Activated T-helper 2 cell treated with anti-CD3 and anti-CD28 coated beads, Interferon-gamma antibody, Interleukin-2, Interleukin-4, amounts not matched to agents 10 μg/mL and 5 μg/mL and 100 μg/mL, durations not matched to agents 14 hours and 24 hours and 36 hours (primary cell): ENCODE measurements at regions not wholly inside any gene's neighbourhood (a gene's known extent, or its start where the extent isn't known, plus 50 kb on each side); places are given as distances from the start of the nearest gene placed in this dataset.

Experiments used
- DNase-seq: peaks from one replicate; pipeline ENCODE4 v3.0.0; 2021; ENCODE audit warnings: low spot score
- H3K27ac Mint-ChIP-seq: one replicate; pipeline ENCODE4 v1.8.0; 2021; ENCODE audit warnings: mixed read lengths
- H3K27me3 Mint-ChIP-seq: one replicate; pipeline ENCODE4 v1.8.0; 2021; ENCODE audit warnings: low read depth, mixed read lengths
- H3K36me3 Mint-ChIP-seq: one replicate; pipeline ENCODE4 v1.8.0; 2021; ENCODE audit warnings: low read depth, mixed read lengths
- H3K4me1 Mint-ChIP-seq: one replicate; pipeline ENCODE4 v1.8.0; 2021; ENCODE audit warnings: low read depth, mixed read lengths
- H3K4me3 Mint-ChIP-seq: one replicate; pipeline ENCODE4 v1.8.0; 2021; ENCODE audit warnings: low read depth, mild to moderate bottlenecking, moderate library complexity, mixed read lengths
- H3K9me3 Mint-ChIP-seq: one replicate; pipeline ENCODE4 v1.8.0; 2021; ENCODE audit warnings: mixed read lengths
- intact Hi-C: fragments of 100-400 bp; cut with micrococcal nuclease; formaldehyde crosslinking; loops from one replicate; pipeline ENCODE4 v1.15.1; 2023

- Mint-ChIP-seq H3K27me3 (no peaks in the 10 kb centered on the region), H3K27ac (no peak overlapping the region)
- intact Hi-C loops = no loop called here
These were observed 166.6 kb downstream of the MAFB start for GRCh38 chr20:40522405-40522804.

GRCh38 chr20:40521962-40522361 lies 167.1 kb downstream of the MAFB start:
- no peaks in the 10 kb centered on the region for H3K36me3 Mint-ChIP-seq
- H3K4me3 Mint-ChIP-seq = no peak overlapping the region
- H3K9me3 Mint-ChIP-seq = peaks cover 8% of the 10 kb centered on the region
- no peak for DNase-seq
- H3K4me1 Mint-ChIP-seq = no peaks in the 10 kb centered on the region
- H3K27ac Mint-ChIP-seq = no peak overlapping the region
- no peaks in the 10 kb centered on the region for H3K27me3 Mint-ChIP-seq
- intact Hi-C loops = no loop called here

More at GRCh38 chr20:40522405-40522804, 166.6 kb downstream of the MAFB start:
- Mint-ChIP-seq H3K4me3 (no peak overlapping the region), H3K9me3 (peaks cover 8% of the 10 kb centered on the region), H3K36me3 (no peaks in the 10 kb centered on the region), H3K4me1 (no peaks in the 10 kb centered on the region)
- DNase-seq = no peak

GRCh38 chr20:40519918-40520317 lies 169.1 kb downstream of the MAFB start:
- H3K9me3 Mint-ChIP-seq = peaks cover 8% of the 10 kb centered on the region
- no peak overlapping the region for H3K4me3 Mint-ChIP-seq
- intact Hi-C loops = no loop called here
- no peaks in the 10 kb centered on the region for H3K4me1 Mint-ChIP-seq
- H3K27me3 Mint-ChIP-seq = no peaks in the 10 kb centered on the region
- H3K27ac Mint-ChIP-seq = no peak overlapping the region
- DNase-seq = no peak
- no peaks in the 10 kb centered on the region for H3K36me3 Mint-ChIP-seq

GRCh38 chr20:40512994-40513393 lies 176.0 kb downstream of the MAFB start:
- H3K27me3 Mint-ChIP-seq = no peaks in the 10 kb centered on the region
- intact Hi-C loops = no loop called here
- no peak for DNase-seq
- no peak overlapping the region for H3K4me3 Mint-ChIP-seq
- H3K4me1 Mint-ChIP-seq = no peaks in the 10 kb centered on the region
- H3K36me3 Mint-ChIP-seq = no peaks in the 10 kb centered on the region
- H3K27ac Mint-ChIP-seq = no peak overlapping the region
- no peaks in the 10 kb centered on the region for H3K9me3 Mint-ChIP-seq

- no peaks in the 10 kb centered on the region for H3K9me3 Mint-ChIP-seq
- no peak overlapping the region for H3K27ac Mint-ChIP-seq
- intact Hi-C loops = no loop called here
- no peaks in the 10 kb centered on the region for H3K36me3 Mint-ChIP-seq
- no peaks in the 10 kb centered on the region for H3K4me1 Mint-ChIP-seq
- no peaks in the 10 kb centered on the region for H3K27me3 Mint-ChIP-seq
- no peak for DNase-seq
- no peak overlapping the region for H3K4me3 Mint-ChIP-seq
These were observed 176.4 kb downstream of the MAFB start for GRCh38 chr20:40512591-40512990.

- Mint-ChIP-seq H3K4me3 (no peak overlapping the region), H3K27me3 (no peaks in the 10 kb centered on the region), H3K36me3 (no peaks in the 10 kb centered on the region), H3K4me1 (no peaks in the 10 kb centered on the region), H3K9me3 (no peaks in the 10 kb centered on the region), H3K27ac (no peak overlapping the region)
- intact Hi-C loops = no loop called here
- DNase-seq = no peak
These were observed 177.6 kb downstream of the MAFB start for GRCh38 chr20:40511478-40511877.

- Mint-ChIP-seq H3K27ac (no peak overlapping the region), H3K36me3 (no peaks in the 10 kb centered on the region), H3K4me3 (no peak overlapping the region), H3K4me1 (no peaks in the 10 kb centered on the region), H3K27me3 (no peaks in the 10 kb centered on the region), H3K9me3 (no peaks in the 10 kb centered on the region)
- intact Hi-C loops = no loop called here
- DNase-seq = no peak
These were observed 178.4 kb downstream of the MAFB start for GRCh38 chr20:40510622-40511021.

GRCh38 chr20:40508821-40509220 lies 180.2 kb downstream of the MAFB start:
- H3K27ac Mint-ChIP-seq = no peak overlapping the region
- no peaks in the 10 kb centered on the region for H3K27me3 Mint-ChIP-seq
- H3K9me3 Mint-ChIP-seq = no peaks in the 10 kb centered on the region
- H3K4me3 Mint-ChIP-seq = no peak overlapping the region
- intact Hi-C loops = no loop called here
- no peak for DNase-seq
- no peaks in the 10 kb centered on the region for H3K36me3 Mint-ChIP-seq
- H3K4me1 Mint-ChIP-seq = no peaks in the 10 kb centered on the region

GRCh38 chr20:40506537-40506939 lies 182.5 kb downstream of the MAFB start:
- H3K4me3 Mint-ChIP-seq = no peak overlapping the region
- H3K36me3 Mint-ChIP-seq = no peaks in the 10 kb centered on the region
- no peaks in the 10 kb centered on the region for H3K4me1 Mint-ChIP-seq
- no peaks in the 10 kb centered on the region for H3K27me3 Mint-ChIP-seq
- H3K27ac Mint-ChIP-seq = no peak overlapping the region
- no peaks in the 10 kb centered on the region for H3K9me3 Mint-ChIP-seq
- no peak for DNase-seq
- intact Hi-C loops = no loop called here

GRCh38 chr20:40503119-40503518 lies 185.9 kb downstream of the MAFB start:
- Mint-ChIP-seq H3K36me3 (no peaks in the 10 kb centered on the region), H3K27me3 (no peaks in the 10 kb centered on the region), H3K27ac (no peak overlapping the region), H3K9me3 (no peaks in the 10 kb centered on the region), H3K4me1 (peaks cover 4% of the 10 kb centered on the region), H3K4me3 (no peak overlapping the region)
- intact Hi-C loops = no loop called here
- no peak for DNase-seq

GRCh38 chr20:40502576-40502975 lies 186.5 kb downstream of the MAFB start:
- Mint-ChIP-seq H3K4me3 (no peak overlapping the region), H3K9me3 (no peaks in the 10 kb centered on the region), H3K36me3 (no peaks in the 10 kb centered on the region), H3K27me3 (no peaks in the 10 kb centered on the region), H3K4me1 (peaks cover 7% of the 10 kb centered on the region), H3K27ac (no peak overlapping the region)
- DNase-seq = no peak
- intact Hi-C loops = no loop called here

- Mint-ChIP-seq H3K4me3 (no peak overlapping the region), H3K27me3 (no peaks in the 10 kb centered on the region), H3K9me3 (no peaks in the 10 kb centered on the region), H3K4me1 (peaks cover 7% of the 10 kb centered on the region), H3K27ac (no peak overlapping the region), H3K36me3 (no peaks in the 10 kb centered on the region)
- intact Hi-C loops = no loop called here
- no peak for DNase-seq
These were observed 189.6 kb downstream of the MAFB start for GRCh38 chr20:40499391-40499790.

- no peak overlapping the region for H3K4me3 Mint-ChIP-seq
- H3K9me3 Mint-ChIP-seq = no peaks in the 10 kb centered on the region
- H3K27ac Mint-ChIP-seq = no peak overlapping the region
- H3K27me3 Mint-ChIP-seq = no peaks in the 10 kb centered on the region
- peaks cover 7% of the 10 kb centered on the region for H3K4me1 Mint-ChIP-seq
- H3K36me3 Mint-ChIP-seq = no peaks in the 10 kb centered on the region
- DNase-seq = no peak
- intact Hi-C loops = no loop called here
These were observed 190.9 kb downstream of the MAFB start for GRCh38 chr20:40497899-40498691.

GRCh38 chr20:40495956-40496355 lies 193.1 kb downstream of the MAFB start:
- Mint-ChIP-seq H3K27me3 (no peaks in the 10 kb centered on the region), H3K36me3 (no peaks in the 10 kb centered on the region), H3K4me3 (no peak overlapping the region), H3K4me1 (peaks cover 7% of the 10 kb centered on the region), H3K27ac (no peak overlapping the region), H3K9me3 (no peaks in the 10 kb centered on the region)
- DNase-seq = no peak
- intact Hi-C loops = no loop called here
